Liver (tissue), 3 donors: ENCODE measurements at regions not wholly inside any gene's neighbourhood (a gene's known extent, or its start where the extent isn't known, plus 50 kb on each side); places are given as distances from the start of the nearest gene placed in this dataset.

Experiments used
- FOXA1 ChIP-seq: IDR thresholded peaks from 2 replicates; pipeline ENCODE4 v1.6.1; 2016; ENCODE audit warnings: antibody characterized with exemption
- GABPA ChIP-seq, 2 donors: IDR thresholded peaks in 1 of 2; conservative IDR thresholded peaks in 1 of 2; 2 replicates each; pipeline ENCODE4 v1.6.1; 2016; ENCODE audit warnings: antibody characterized with exemption in 2 of 2, mild to moderate bottlenecking in 1 of 2, moderate library complexity in 1 of 2
- HNF4G ChIP-seq: IDR thresholded peaks from 2 replicates; pipeline ENCODE4 v1.6.1; 2016; ENCODE audit warnings: antibody characterized with exemption
- TAF1 ChIP-seq: conservative IDR thresholded peaks from 2 replicates; pipeline ENCODE4 v1.6.1; 2016; ENCODE audit warnings: antibody characterized with exemption, mild to moderate bottlenecking
- ZBTB33 ChIP-seq: IDR thresholded peaks from 2 replicates; pipeline ENCODE4 v1.6.1; 2016; ENCODE audit warnings: antibody characterized with exemption
- TF ChIP-seq, protein P1 (sequence below): IDR thresholded peaks from 2 replicates; pipeline ENCODE4 v1.6.1; 2016; ENCODE audit warnings: antibody characterized with exemption
- TF ChIP-seq, protein P2 (sequence below): fragments of 150-350 bp; IDR thresholded peaks from 2 replicates; pipeline ENCODE4 v1.5.1; 2017; ENCODE audit warnings: improper control_type of control experiment, low read depth, low read length; ENCODE audit not compliant: missing input control
- donor health status: healthy.
- donor health status: healthy.

GRCh38 chr6:68468244-68468884, 166.7 kb upstream of the ADGRB3 start:
- TF ChIP-seq ZBTB33 (no peak), FOXA1 (no peak), TAF1 (no peak), GABPA (IDR thresholded peaks at IDR 0.05 in 1 of 2, conservative IDR thresholded peaks at IDR 0.05 in 1 of 2) (no peak), HNF4G (no peak)
- TF ChIP-seq, protein P1, sequence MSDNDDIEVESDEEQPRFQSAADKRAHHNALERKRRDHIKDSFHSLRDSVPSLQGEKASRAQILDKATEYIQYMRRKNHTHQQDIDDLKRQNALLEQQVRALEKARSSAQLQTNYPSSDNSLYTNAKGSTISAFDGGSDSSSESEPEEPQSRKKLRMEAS, result no peak
- TF ChIP-seq, protein P2, sequence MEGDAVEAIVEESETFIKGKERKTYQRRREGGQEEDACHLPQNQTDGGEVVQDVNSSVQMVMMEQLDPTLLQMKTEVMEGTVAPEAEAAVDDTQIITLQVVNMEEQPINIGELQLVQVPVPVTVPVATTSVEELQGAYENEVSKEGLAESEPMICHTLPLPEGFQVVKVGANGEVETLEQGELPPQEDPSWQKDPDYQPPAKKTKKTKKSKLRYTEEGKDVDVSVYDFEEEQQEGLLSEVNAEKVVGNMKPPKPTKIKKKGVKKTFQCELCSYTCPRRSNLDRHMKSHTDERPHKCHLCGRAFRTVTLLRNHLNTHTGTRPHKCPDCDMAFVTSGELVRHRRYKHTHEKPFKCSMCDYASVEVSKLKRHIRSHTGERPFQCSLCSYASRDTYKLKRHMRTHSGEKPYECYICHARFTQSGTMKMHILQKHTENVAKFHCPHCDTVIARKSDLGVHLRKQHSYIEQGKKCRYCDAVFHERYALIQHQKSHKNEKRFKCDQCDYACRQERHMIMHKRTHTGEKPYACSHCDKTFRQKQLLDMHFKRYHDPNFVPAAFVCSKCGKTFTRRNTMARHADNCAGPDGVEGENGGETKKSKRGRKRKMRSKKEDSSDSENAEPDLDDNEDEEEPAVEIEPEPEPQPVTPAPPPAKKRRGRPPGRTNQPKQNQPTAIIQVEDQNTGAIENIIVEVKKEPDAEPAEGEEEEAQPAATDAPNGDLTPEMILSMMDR, result no peak
